Epithelial cell of proximal tubule (primary cell): ENCODE measurements at regions not wholly inside any gene's neighbourhood (a gene's known extent, or its start where the extent isn't known, plus 50 kb on each side); places are given as distances from the start of the nearest gene placed in this dataset.
"Not testable (repeated sequence)": the region's sequence is repeated elsewhere in the genome, so short reads cannot be mapped to it uniquely, and the experiment has no call there.

ENCODE experiments used
- DNase-seq: peaks from one replicate; pipeline ENCODE4 v3.0.0-alpha.2; 2011; ENCODE audit warnings: low read depth
- H3K4me3 ChIP-seq: 2 replicates; pipeline ENCODE4 v1.5.1; 2011; ENCODE audit warnings: low read depth, mild to moderate bottlenecking, low read length
- TF ChIP-seq, protein P1 (sequence below): conservative IDR thresholded peaks from 2 replicates; pipeline ENCODE4 v1.5.1; 2012; ENCODE audit warnings: low read depth, mild to moderate bottlenecking, low read length

GRCh38 chr14:30238936-30239335, 311.3 kb upstream of the PRKD1 start:
- H3K4me3 ChIP-seq, result no peak overlapping the region
- TF ChIP-seq, protein P1, sequence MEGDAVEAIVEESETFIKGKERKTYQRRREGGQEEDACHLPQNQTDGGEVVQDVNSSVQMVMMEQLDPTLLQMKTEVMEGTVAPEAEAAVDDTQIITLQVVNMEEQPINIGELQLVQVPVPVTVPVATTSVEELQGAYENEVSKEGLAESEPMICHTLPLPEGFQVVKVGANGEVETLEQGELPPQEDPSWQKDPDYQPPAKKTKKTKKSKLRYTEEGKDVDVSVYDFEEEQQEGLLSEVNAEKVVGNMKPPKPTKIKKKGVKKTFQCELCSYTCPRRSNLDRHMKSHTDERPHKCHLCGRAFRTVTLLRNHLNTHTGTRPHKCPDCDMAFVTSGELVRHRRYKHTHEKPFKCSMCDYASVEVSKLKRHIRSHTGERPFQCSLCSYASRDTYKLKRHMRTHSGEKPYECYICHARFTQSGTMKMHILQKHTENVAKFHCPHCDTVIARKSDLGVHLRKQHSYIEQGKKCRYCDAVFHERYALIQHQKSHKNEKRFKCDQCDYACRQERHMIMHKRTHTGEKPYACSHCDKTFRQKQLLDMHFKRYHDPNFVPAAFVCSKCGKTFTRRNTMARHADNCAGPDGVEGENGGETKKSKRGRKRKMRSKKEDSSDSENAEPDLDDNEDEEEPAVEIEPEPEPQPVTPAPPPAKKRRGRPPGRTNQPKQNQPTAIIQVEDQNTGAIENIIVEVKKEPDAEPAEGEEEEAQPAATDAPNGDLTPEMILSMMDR, result no peak
- DNase-seq, result no peak

- no peak for DNase-seq
- TF ChIP-seq, protein P1, result no peak
- no peak overlapping the region for H3K4me3 ChIP-seq
Measured at GRCh38 chr14:30240018-30240417, 312.4 kb upstream of the PRKD1 start.

GRCh38 chr14:30240685-30241084, 313.0 kb upstream of the PRKD1 start:
- TF ChIP-seq, protein P1, result no peak
- DNase-seq, result no peak
- no peak overlapping the region for H3K4me3 ChIP-seq

GRCh38 chr14:30242744-30243143, 315.1 kb upstream of the PRKD1 start:
- TF ChIP-seq, protein P1, result no peak
- no peak overlapping the region for H3K4me3 ChIP-seq
- no peak for DNase-seq

DNA sequence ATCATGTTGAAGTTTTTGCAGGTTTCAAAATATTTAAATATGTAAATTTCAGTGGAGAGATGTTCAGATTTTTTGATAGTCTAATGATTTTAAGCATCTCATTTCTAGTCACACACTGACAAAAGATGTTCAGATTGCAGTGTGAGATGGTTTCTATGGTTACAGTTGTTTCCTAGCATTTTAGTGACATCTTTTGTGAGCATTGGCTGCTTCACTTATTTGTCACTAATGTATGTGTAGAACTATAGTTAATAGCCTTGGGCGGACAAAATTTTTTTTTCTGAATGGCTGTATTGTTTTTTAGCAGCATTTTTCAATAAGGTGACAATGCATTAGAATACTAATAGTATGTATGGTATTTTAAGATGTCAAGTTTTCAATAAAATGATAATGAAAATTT, 315.6 kb upstream of the PRKD1 start:
- no peak for DNase-seq
- no peak overlapping the region for H3K4me3 ChIP-seq
- TF ChIP-seq, protein P1, result no peak

DNA sequence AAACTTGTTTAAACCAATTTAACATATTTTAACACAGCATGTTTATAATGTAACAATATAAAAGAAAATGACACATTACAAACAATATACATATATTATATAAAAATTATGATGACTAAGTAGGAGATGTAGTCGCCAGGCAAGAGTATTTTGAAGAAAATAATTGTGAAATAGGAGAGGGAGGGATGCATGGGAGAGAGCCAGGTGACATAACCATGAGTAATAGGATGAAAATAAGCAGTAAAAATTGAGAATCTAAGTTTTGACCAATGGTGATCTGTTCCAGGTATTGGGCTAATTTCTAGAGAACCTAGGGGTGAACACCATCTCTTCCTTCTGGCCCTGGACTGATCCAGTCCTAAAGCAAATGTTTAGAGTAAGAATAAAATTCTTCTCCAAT, 315.2 kb upstream of the G2E3 start:
- no peak overlapping the region for H3K4me3 ChIP-seq
- DNase-seq, result no peak
- TF ChIP-seq, protein P1, result no peak

GRCh38 chr14:30244348-30244747, 314.6 kb upstream of the G2E3 start:
- not testable (repeated sequence) for DNase-seq, H3K4me3 ChIP-seq

GRCh38 chr14:30251017-30251416, 307.9 kb upstream of the G2E3 start:
- TF ChIP-seq, protein P1, result no peak
- no peak for DNase-seq
- no peak overlapping the region for H3K4me3 ChIP-seq
